Fibroblast of skin of scalp (primary cell): ENCODE measurements at regions not wholly inside any gene's neighbourhood (a gene's known extent, or its start where the extent isn't known, plus 50 kb on each side); places are given as distances from the start of the nearest gene placed in this dataset.
A peak's percentile ranks its signal among the peaks of the same experiment; 100 is the strongest.

Source experiments
- DNase-seq: peaks from one replicate; pipeline ENCODE4 v3.0.0-alpha.2; 2013

- no peak for DNase-seq
These were observed 104.7 kb upstream of the SSBP2 start for GRCh38 chr5:81855591-81855990.

GRCh38 chr5:81854915-81855314, 104.0 kb upstream of the SSBP2 start:
- DNase-seq: no peak

GRCh38 chr5:81854485-81854884, 103.6 kb upstream of the SSBP2 start:
- no peak for DNase-seq

GRCh38 chr5:81853030-81853357, 102.1 kb upstream of the SSBP2 start:
- DNase-seq: no peak

- no peak for DNase-seq
These were observed 101.6 kb upstream of the SSBP2 start for GRCh38 chr5:81852291-81853029.

GRCh38 chr5:81851481-81852178, 100.7 kb upstream of the SSBP2 start:
- DNase-seq: peak; percentile 97

- peak; percentile 89 for DNase-seq
These were observed 99.8 kb upstream of the SSBP2 start for GRCh38 chr5:81850501-81851357.

GRCh38 chr5:81849770-81850367, 99.0 kb upstream of the SSBP2 start:
- DNase-seq: peak; percentile 26

- DNase-seq: peak; percentile 60
These were observed 97.5 kb upstream of the SSBP2 start for GRCh38 chr5:81848362-81848880.

GRCh38 chr5:81846301-81846700, 95.4 kb upstream of the SSBP2 start:
- DNase-seq: no peak

GRCh38 chr5:81843845-81844244, 92.9 kb upstream of the SSBP2 start:
- no peak for DNase-seq

- no peak for DNase-seq
These were observed 92.0 kb upstream of the SSBP2 start for GRCh38 chr5:81842795-81843398.

GRCh38 chr5:81839034-81839433, 88.1 kb upstream of the SSBP2 start:
- no peak for DNase-seq

GRCh38 chr5:81838307-81838906, 87.5 kb upstream of the SSBP2 start:
- peak; percentile 67 for DNase-seq

- DNase-seq: no peak
These were observed 86.9 kb upstream of the SSBP2 start for GRCh38 chr5:81837667-81838306.

GRCh38 chr5:81835814-81836367, 85.0 kb upstream of the SSBP2 start:
- no peak for DNase-seq

- no peak for DNase-seq
These were observed 83.2 kb upstream of the SSBP2 start for GRCh38 chr5:81834021-81834660.

- DNase-seq: no peak
These were observed 79.7 kb upstream of the SSBP2 start for GRCh38 chr5:81830596-81830995.

- no peak for DNase-seq
These were observed 78.3 kb upstream of the SSBP2 start for GRCh38 chr5:81829242-81829641.

- no peak for DNase-seq
These were observed 76.6 kb upstream of the SSBP2 start for GRCh38 chr5:81827500-81827899.

- DNase-seq: peak; percentile 33
These were observed 75.2 kb upstream of the SSBP2 start for GRCh38 chr5:81826128-81826527.
